HEK293T (cell line): ENCODE measurements at regions not wholly inside any gene's neighbourhood (a gene's known extent, or its start where the extent isn't known, plus 50 kb on each side); places are given as distances from the start of the nearest gene placed in this dataset.

ENCODE experiments used
- CTCF ChIA-PET: fragments of 350-600 bp; formaldehyde crosslinking; extraction: SDS; loops from one replicate; lab custom pipeline; 2021; ENCODE audit warnings: antibody characterized with exemption, inconsistent platforms; lab: Yijun Ruan, JAX
- POLR2A ChIA-PET: fragments of 350-600 bp; formaldehyde crosslinking; extraction: SDS; loops from one replicate; lab custom pipeline; 2020; ENCODE audit warnings: antibody characterized with exemption, inconsistent platforms; lab: Yijun Ruan, JAX
- DNase-seq: peaks from one replicate; pipeline ENCODE4 v3.0.0; 2012; ENCODE audit warnings: mixed read lengths; ENCODE audit errors: extremely low spot score
- ARNT ChIP-seq: fragments of 450-650 bp; IDR thresholded peaks from 2 replicates; pipeline ENCODE4 v1.6.1; 2017; ENCODE audit warnings: mild to moderate bottlenecking
- BHLHE40 ChIP-seq: fragments of 450-650 bp; IDR thresholded peaks from 2 replicates; pipeline ENCODE4 v1.6.1; 2016; ENCODE audit warnings: mild to moderate bottlenecking, moderate library complexity, borderline replicate concordance
- CTBP1 ChIP-seq: fragments of 450-650 bp; IDR thresholded peaks from 2 replicates; pipeline ENCODE4 v1.6.1; 2016; ENCODE audit warnings: borderline replicate concordance
- ELF4 ChIP-seq: fragments of 450-650 bp; IDR thresholded peaks from 2 replicates; pipeline ENCODE4 v1.6.1; 2017; ENCODE audit warnings: antibody characterized with exemption
- FOXA1 ChIP-seq: fragments of 450-650 bp; IDR thresholded peaks from 2 replicates; pipeline ENCODE4 v1.6.1; 2016; ENCODE audit warnings: mild to moderate bottlenecking
- FOXK2 ChIP-seq: fragments of 450-650 bp; IDR thresholded peaks from 2 replicates; pipeline ENCODE4 v1.6.1; 2016; ENCODE audit warnings: mild to moderate bottlenecking
- FOXM1 ChIP-seq: fragments of 450-650 bp; IDR thresholded peaks from 2 replicates; pipeline ENCODE4 v1.6.1; 2017; ENCODE audit warnings: mild to moderate bottlenecking, borderline replicate concordance
- HDGF ChIP-seq: fragments of 450-650 bp; IDR thresholded peaks from 2 replicates; pipeline ENCODE4 v1.6.1; 2017; ENCODE audit warnings: antibody characterized with exemption, borderline replicate concordance
- L3MBTL2 ChIP-seq: fragments of 450-650 bp; conservative IDR thresholded peaks from 2 replicates; pipeline ENCODE4 v1.6.1; 2016; ENCODE audit warnings: mild to moderate bottlenecking
- LEF1 ChIP-seq: fragments of 450-650 bp; IDR thresholded peaks from 2 replicates; pipeline ENCODE4 v1.6.1; 2017; ENCODE audit warnings: mild to moderate bottlenecking, borderline replicate concordance
- NFRKB ChIP-seq: fragments of 450-650 bp; IDR thresholded peaks from 2 replicates; pipeline ENCODE4 v1.6.1; 2016; ENCODE audit warnings: mild to moderate bottlenecking, moderate library complexity
- PKNOX1 ChIP-seq: fragments of 450-650 bp; IDR thresholded peaks from 2 replicates; pipeline ENCODE4 v1.6.1; 2016
- SP1 ChIP-seq: fragments of 450-650 bp; IDR thresholded peaks from 2 replicates; pipeline ENCODE4 v1.6.1; 2017
- SUZ12 ChIP-seq: fragments of 450-650 bp; IDR thresholded peaks from 2 replicates; pipeline ENCODE4 v1.6.1; 2016; ENCODE audit warnings: mild to moderate bottlenecking
- TARDBP ChIP-seq: fragments of 450-650 bp; IDR thresholded peaks from 2 replicates; pipeline ENCODE4 v1.6.1; 2016
- ZNF384 ChIP-seq: fragments of 450-650 bp; IDR thresholded peaks from 2 replicates; pipeline ENCODE4 v1.6.1; 2016

DNA sequence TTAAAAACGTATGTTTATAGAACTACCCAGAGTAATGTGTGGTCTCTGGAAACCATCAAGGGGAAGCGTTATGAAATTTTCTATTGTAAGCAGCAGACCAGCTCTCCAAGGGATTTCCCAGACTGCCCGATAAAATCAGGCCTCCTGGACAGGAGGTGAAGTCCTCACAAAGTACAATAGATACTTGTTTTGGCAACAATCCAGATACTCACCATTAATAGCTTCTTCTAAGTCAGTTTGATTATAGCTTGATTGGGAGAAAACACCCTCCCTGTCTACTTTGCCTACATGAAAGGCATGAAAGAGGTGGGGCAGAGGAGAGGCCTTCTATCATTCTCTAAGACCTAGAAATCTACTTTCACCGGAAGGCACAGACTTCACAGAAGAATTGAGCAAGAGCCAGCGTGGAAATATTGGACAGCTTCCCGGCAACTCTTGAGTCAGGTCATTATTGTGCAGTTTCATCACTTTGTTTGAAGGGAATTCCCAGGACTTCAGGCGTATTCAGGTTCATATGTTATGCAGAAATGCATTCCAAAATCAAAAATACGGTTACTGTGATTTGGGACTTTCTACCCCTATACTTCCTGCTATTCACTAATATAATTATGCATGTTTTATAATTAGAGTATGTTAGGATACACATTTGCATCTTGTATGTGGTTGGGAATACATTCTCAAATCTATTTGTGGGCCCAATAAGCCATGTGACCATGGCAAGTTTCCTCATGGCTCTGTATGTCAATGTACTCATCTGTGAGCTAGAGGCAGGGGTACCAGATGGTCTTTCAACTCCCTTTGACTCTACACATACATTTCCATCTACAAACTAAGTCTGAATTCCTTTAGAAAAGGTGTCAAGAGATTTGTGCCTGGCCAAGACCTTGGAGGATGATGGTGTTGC lies 103.5 kb downstream of the CD47 start:
- DNase-seq, result no peak
- ChIA-PET POLR2A (no interaction called here), CTCF (no interaction called here)
- TF ChIP-seq SUZ12 (no peak), FOXA1 (no peak), NFRKB (no peak), FOXM1 (no peak), ELF4 (no peak), ZNF384 (no peak), BHLHE40 (no peak), CTBP1 (no peak), FOXK2 (no peak), SP1 (no peak), LEF1 (no peak), HDGF (no peak), ARNT (no peak)

DNA sequence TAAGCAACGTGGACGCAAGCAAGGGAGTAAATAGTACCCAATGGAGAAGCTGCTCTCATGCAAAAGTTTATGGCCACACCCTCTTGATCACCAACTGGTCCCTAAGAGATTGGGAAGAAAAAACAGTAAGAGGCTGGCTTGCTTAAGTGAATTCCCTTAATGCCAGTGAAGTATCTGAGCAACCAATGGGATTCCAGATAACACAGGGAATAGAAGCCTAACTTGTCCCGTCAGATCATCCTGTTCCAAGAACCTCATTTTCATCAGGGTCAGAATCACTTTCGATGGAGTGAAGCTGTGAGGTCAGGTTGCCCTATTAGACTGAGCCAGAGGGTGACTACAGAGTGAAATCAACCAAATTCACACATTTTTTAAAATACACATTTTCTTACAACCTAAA lies 104.3 kb downstream of the CD47 start:
- POLR2A ChIA-PET, result no interaction called here
- no peak for TF ChIP-seq BHLHE40
- no peak for TF ChIP-seq L3MBTL2
- TF ChIP-seq FOXA1, result no peak
- TF ChIP-seq NFRKB, result no peak
- TF ChIP-seq ELF4, result no peak
- no peak for TF ChIP-seq ARNT
- TF ChIP-seq LEF1, result no peak
- no peak for TF ChIP-seq CTBP1
- no peak for TF ChIP-seq SP1
- no peak for TF ChIP-seq FOXK2
- TF ChIP-seq FOXM1, result no peak
- no peak for DNase-seq
- CTCF ChIA-PET, result no interaction called here

GRCh38 chr3:107985496-107985895 lies 105.3 kb downstream of the CD47 start:
- ChIA-PET POLR2A (no interaction called here), CTCF (no interaction called here)
- no peak for TF ChIP-seq ARNT
- TF ChIP-seq CTBP1, result no peak
- no peak for TF ChIP-seq HDGF
- no peak for TF ChIP-seq TARDBP
- TF ChIP-seq FOXK2, result no peak
- TF ChIP-seq FOXM1, result no peak
- TF ChIP-seq FOXA1, result no peak
- TF ChIP-seq PKNOX1, result no peak
- no peak for TF ChIP-seq SUZ12
- no peak for TF ChIP-seq L3MBTL2
- no peak for TF ChIP-seq NFRKB
- TF ChIP-seq ELF4, result no peak
- no peak for DNase-seq

- POLR2A ChIA-PET, result no interaction called here
- no peak for TF ChIP-seq L3MBTL2
- no peak for TF ChIP-seq LEF1
- TF ChIP-seq FOXK2, result no peak
- TF ChIP-seq PKNOX1, result no peak
- TF ChIP-seq CTBP1, result no peak
- no peak for TF ChIP-seq ZNF384
- DNase-seq, result no peak
- CTCF ChIA-PET, result no interaction called here
These were observed 107.6 kb downstream of the CD47 start for GRCh38 chr3:107983247-107983646.

DNA sequence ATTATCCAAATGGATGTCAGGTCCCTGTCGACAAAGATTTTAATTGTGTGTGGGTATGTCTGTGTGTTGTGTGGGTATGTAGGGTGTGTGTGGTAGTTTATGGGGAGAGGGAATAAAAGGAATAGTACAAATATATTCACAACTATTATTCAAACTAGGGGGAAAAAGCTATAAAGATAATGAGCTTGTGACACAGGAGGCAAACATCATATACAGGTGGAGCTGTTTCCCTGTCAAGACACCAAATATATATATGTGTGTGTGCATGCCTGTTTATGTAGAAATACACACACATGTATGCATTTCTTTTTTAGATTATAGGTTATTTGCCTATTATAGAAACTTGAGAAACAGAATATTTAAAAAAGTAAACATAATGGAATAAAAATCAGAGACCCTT lies 108.7 kb downstream of the CD47 start:
- no peak for TF ChIP-seq LEF1
- no peak for TF ChIP-seq L3MBTL2
- TF ChIP-seq PKNOX1, result no peak
- no peak for TF ChIP-seq TARDBP
- TF ChIP-seq CTBP1, result no peak
- TF ChIP-seq FOXM1, result no peak
- TF ChIP-seq HDGF, result no peak
- no peak for DNase-seq
- CTCF ChIA-PET, result no interaction called here
- POLR2A ChIA-PET, result no interaction called here

DNA sequence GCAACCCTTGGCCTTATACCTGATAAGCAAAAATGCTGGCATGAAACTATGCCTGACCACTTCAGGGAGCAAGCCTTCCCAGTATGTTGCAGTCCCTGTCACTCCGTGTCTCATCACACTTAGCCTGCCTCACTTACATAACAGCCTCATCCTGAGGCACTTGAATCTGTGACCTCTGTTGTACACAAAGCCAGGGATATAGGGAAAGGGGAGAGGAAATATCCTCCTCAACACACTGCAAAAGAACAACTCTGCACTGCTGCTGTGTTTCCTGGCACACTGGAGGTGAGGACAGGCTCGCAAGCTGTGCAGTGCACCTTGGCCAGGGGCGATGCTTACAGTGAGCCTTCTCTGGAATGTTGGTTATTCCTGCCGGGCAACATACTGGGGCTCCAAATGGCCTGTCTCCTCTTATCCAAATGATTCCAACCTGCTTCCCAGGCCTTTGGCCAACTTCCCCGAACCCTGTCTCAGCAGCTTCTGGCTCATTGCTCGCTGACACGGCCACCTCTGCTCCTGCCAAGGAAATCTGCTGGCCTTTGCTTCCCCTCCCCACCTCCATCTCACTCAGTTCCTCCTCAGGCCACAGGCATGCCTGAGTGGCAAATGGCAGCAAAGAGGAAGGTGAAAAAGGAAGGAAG lies 109.2 kb downstream of the CD47 start:
- TF ChIP-seq HDGF, result no peak
- no peak for TF ChIP-seq FOXA1
- no peak for TF ChIP-seq CTBP1
- TF ChIP-seq PKNOX1, result no peak
- TF ChIP-seq TARDBP, result no peak
- TF ChIP-seq FOXM1, result no peak
- TF ChIP-seq LEF1, result no peak
- no peak for TF ChIP-seq FOXK2
- TF ChIP-seq SUZ12, result no peak
- no peak for TF ChIP-seq BHLHE40
- TF ChIP-seq L3MBTL2, result no peak
- TF ChIP-seq ELF4, result no peak
- no peak for TF ChIP-seq ZNF384
- TF ChIP-seq ARNT, result no peak
- no peak for TF ChIP-seq SP1
- no peak for TF ChIP-seq NFRKB
- CTCF ChIA-PET, result no interaction called here
- DNase-seq, result no peak
- POLR2A ChIA-PET, result no interaction called here
